Keratinocyte (primary cell): ENCODE measurements at regions not wholly inside any gene's neighbourhood (a gene's known extent, or its start where the extent isn't known, plus 50 kb on each side); places are given as distances from the start of the nearest gene placed in this dataset.

Experiments
- CTCF ChIP-seq, 3 experiments: IDR thresholded peaks in 1 of 3; conservative IDR thresholded peaks in 1 of 3; optimal IDR thresholded peaks in 1 of 3; 2 replicates in 2 of 3; 3 replicates in 1 of 3; pipeline versions ENCODE3 to v1.5.1; 2011; ENCODE audit warnings: low read length in 3 of 3, mild to moderate bottlenecking in 3 of 3, moderate library complexity in 2 of 3, control low read depth in 1 of 3, inconsistent platforms in 1 of 3; ENCODE audit not compliant: insufficient read depth in 2 of 3; ENCODE audit errors: extremely low read depth in 1 of 3
- EZH2 ChIP-seq: IDR thresholded peaks from one replicate; pipeline ENCODE4 v1.6.1; 2012; ENCODE audit warnings: inconsistent platforms, mild to moderate bottlenecking, low read length, moderate library complexity

DNA sequence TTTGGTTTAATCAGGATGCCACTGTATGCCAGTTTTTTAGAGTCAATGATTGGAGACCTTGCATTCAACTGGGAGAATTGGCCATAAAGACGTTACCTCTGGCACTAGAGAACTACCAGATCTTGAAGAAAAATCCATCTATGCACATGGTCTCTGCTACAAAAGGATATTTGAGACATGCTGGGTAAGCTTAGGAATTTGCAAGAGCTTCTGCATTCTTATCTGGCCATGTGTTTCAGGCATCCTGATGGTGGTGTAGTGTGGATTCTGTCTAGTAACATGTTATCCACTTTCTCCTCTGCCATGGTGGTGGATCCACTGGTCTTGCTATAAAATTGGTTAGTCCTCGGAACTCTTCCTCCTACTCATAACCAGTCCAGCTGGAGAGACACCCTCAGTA, 185.3 kb upstream of the WDFY3 start:
- TF ChIP-seq CTCF (optimal IDR thresholded peaks at IDR 0.05 in 1 of 3, IDR thresholded peaks at IDR 0.05 in 1 of 3, conservative IDR thresholded peaks at IDR 0.05 in 1 of 3; ENCODE audit: extremely low read depth in 1 of 3, insufficient read depth in 2 of 3, low read length in 3 of 3) (no peak), EZH2 (no peak)
